HG03457 (cell line): ENCODE measurements at regions not wholly inside any gene's neighbourhood (a gene's known extent, or its start where the extent isn't known, plus 50 kb on each side); places are given as distances from the start of the nearest gene placed in this dataset.

Source experiments
- ATAC-seq: cut with Tn5 transposase; IDR thresholded peaks from one replicate; pipeline ENCODE4 v1.9.1; 2021; ENCODE audit warnings: moderate number of reproducible peaks; ENCODE audit not compliant: unreplicated experiment

DNA sequence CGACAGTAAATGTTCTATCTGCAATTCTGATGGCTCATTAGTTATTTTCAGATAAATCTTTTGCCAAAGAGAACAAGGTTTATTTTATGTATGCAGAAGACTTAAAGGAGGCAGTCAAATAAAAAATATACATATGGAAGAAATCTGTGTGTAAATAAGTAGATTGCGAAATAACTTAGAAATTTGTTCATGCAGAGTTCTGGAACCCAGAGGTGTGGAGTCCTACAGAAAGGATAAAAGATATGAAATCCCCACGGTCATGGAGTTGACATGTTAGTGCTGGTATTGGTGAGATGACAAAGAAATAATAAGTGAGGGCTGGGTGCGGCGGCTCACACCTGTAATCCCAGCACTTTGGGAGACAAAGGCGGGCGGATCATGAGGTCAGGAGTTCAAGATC lies 111.2 kb upstream of the CFAP20DC start:
- ATAC-seq: no peak

GRCh38 chr3:59160133-59160746 lies 110.4 kb upstream of the CFAP20DC start:
- ATAC-seq: no peak

- no peak for ATAC-seq
Measured at GRCh38 chr3:59153648-59154047, 103.8 kb upstream of the CFAP20DC start.

- ATAC-seq: no peak
Measured at GRCh38 chr3:59152943-59153342, 103.1 kb upstream of the CFAP20DC start.

DNA sequence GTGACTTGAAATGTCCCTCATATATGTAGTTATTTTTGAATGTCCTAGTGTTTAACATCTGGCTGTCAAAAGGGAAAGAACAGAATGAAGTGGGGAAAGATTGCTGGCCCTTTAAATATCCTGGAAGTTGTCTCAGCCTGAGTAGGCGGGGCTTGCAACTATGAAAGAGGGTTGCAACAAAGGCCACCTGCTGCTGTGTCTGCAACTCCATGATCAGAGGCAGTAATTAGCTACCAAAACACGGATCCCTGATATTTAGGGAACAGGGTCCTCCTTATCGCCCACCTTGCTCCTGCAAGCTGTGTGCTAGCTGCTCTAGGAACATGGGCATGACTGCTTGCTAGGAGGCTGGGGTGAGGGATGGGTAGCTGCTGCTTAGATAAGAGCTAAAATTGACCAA lies 100.2 kb upstream of the CFAP20DC start:
- no peak for ATAC-seq

DNA sequence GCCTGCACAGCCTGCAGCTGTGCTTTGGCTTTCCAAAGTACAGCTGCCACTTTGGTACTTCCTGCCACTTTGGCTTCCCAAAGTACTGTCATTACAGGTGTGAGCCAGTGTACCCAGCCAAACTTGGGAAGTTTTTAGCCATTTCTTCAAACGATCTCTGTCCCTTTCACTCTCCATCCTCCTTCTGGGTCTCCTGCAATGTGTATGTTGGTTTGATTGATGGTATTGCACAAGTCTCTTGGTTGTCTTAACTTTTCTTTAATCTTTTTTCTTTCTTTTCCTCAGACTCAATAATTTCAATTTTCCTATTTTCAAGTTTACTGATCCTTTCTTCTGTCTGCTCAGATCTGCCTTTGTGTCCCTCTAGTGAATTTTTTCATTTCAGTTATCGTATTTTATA lies 99.3 kb upstream of the CFAP20DC start:
- no peak for ATAC-seq

DNA sequence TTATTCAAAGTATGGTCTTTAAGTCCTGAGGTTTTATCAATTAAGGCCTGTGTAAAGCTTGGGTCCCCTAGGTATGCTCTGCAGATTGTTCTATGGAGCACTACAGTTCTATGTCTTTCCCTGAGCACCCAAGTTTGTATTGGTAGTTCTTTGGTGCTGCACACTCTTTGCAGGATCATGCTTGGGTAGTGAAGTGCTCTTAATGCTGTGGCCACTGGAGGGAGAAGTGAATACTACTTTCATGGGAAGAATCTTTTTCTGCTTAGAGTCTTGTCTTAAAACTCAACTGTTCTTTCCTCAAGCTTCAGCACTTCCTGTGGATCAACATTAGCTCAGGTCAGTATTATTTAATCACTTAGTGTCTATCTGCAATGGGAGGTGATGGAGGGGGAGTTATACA lies 93.6 kb upstream of the CFAP20DC start:
- no peak for ATAC-seq

DNA sequence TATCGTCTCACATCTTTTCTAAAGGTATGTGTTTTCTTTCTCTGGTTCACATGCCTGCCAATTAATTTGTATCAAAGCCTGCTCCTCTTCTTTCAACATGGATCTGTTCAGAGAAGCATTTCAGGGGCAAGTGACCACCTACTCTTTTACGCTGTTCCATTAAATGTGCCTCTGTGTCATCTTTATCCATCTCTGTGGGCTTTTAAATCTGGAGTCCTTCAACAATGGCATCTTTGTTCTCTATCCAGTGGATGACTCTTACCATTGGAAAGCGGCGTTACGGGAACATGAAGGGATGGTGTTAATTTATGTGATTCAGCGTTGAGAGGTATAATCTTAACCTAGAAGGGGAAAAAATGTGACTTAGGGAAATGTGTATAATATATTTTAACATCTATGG lies 92.7 kb upstream of the CFAP20DC start:
- no peak for ATAC-seq

DNA sequence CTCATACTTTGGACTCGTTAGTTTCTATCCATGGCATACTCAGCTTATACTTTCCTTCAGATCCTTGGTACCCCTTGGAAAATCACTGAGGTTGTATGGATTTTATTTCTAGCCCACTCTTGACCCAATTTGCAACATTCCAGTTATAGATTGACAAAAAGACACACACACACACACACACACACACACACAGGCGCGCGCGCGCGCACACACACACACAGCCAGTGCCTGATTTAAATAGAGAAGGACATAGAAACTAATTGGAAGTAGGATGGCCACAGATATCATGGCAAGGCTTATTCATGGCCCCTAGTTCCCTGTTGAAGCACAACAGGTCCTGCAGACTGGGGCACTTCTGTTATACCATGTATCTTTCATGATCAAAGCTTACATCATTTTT lies 89.1 kb upstream of the CFAP20DC start:
- no peak for ATAC-seq

DNA sequence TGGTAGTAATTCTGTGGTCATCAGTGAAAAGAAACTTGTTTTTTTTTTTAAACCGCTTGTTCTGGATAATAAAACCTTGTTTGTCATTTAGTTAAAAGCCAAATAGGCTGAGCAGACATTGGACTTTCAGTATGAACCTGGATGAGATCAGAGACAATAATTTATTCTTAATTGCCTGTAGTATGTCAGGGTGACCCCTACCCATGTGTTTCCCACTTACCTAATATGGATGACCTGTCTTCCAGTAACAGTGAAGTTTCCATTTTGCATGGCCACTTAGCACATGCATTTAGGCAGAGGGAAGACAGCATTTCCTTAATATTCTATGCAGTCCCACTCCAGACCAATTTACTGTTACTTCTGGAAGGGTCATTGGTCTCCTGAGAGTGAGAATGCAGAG lies 87.6 kb upstream of the CFAP20DC start:
- no peak for ATAC-seq

DNA sequence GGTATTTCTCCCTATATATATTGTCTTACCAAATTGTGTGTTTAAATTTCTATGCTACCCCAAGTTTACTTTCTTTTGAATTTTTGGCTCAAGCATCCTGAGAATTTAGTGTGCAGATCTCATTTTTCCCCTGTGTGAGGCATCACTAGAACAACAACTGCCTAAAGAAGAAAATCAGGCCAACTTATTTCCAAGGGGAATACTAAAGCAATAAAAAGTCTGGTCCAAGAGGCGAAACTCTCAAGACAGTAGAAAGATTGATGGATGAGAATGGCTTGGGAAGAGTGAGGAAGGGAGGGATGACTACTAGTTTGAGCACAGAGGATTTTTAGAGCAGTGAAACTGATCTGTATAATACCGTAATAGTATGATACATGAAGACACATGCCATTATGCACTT lies 86.3 kb upstream of the CFAP20DC start:
- ATAC-seq: no peak

- ATAC-seq: no peak
Measured at GRCh38 chr3:59135096-59135495, 85.3 kb upstream of the CFAP20DC start.

- ATAC-seq: no peak
Measured at GRCh38 chr3:59133311-59133710, 83.5 kb upstream of the CFAP20DC start.

DNA sequence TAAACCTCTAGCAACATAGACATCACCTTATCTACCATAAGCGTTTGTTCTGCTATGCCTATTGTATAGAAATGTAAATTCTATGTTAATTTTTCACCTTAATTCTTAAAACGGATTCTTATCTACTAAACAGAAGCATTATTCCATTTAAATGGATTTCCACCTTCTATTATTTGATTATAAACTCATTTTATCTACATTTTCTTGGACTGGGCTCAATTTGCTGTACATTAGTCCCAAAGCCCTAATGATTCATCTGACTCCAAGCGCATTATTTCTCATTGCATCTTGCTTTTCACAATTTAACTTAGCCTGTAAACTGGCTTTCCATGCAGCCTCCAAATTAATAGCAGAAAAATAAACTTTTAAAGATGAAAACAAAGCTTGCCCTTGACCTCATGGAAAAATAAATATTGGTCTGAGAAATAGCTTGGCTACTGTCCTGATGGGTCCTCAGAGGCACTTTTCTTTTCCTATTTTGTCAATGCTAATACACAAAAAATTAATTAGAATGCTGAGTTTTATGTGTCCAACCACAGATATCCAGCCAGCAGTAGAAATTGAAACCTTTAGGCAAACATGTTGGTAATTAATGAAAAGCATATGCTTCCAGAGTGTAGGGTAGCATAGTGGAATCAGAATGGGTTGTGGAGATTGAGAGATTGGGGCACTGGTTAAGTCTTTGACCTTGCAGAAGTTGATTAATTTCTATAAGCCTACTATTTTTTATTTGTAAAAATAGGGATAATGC lies 81.4 kb upstream of the CFAP20DC start:
- no peak for ATAC-seq

GRCh38 chr3:59128685-59129084 lies 78.9 kb upstream of the CFAP20DC start:
- ATAC-seq: no peak

DNA sequence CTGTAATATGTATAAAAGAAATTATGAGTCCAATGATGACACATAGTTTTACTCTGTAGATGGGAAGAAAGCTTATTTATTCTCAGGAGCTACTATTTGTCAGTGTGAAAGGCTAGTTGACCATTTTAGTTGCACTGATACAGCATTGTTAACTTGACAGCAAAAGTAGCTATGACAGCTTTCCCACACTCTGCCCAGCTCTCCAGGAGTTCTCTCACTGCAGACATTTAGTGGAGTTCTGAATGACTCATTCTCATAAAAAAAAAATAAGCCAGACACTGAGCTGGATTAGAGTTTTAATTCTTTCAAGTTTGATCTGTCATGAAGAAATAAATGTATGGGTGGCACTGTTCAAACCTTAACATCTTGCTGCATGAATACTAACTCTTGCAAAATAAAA lies 77.2 kb upstream of the CFAP20DC start:
- ATAC-seq: no peak

GRCh38 chr3:59126446-59126845 lies 76.6 kb upstream of the CFAP20DC start:
- no peak for ATAC-seq

- ATAC-seq: no peak
Measured at GRCh38 chr3:59121346-59122144, 71.7 kb upstream of the CFAP20DC start.

- ATAC-seq: no peak
Measured at GRCh38 chr3:59118928-59119327, 69.1 kb upstream of the CFAP20DC start.

GRCh38 chr3:59117396-59117795 lies 67.6 kb upstream of the CFAP20DC start:
- no peak for ATAC-seq

DNA sequence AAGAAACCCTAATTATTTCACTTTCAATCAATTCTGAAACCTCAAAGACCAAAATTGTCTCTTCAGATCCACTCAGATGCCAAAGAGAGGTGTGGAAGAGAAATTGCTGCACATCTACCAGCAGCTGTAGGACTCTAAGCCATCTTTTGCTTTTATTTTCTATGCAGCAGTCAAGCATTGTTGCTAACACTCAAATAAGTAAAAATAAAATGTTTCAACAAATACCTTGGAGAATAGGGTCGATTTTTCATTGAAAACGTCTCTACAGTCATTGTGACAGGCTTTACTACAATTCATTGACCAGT lies 66.4 kb upstream of the CFAP20DC start:
- ATAC-seq: no peak
